Hepatocyte (in vitro differentiated cells): ENCODE measurements at regions not wholly inside any gene's neighbourhood (a gene's known extent, or its start where the extent isn't known, plus 50 kb on each side); places are given as distances from the start of the nearest gene placed in this dataset.

Source experiments
- EZH2phosphoT487 ChIP-seq: fragments of 200-600 bp; sonication (generic); IDR thresholded peaks from one replicate; pipeline ENCODE4 v1.6.1; 2018; ENCODE audit warnings: antibody characterized with exemption, mild to moderate bottlenecking, low read depth, moderate library complexity; ENCODE audit not compliant: unreplicated experiment, severe bottlenecking
- TF ChIP-seq, protein P1 (sequence below): fragments of 200-600 bp; sonication (generic); IDR thresholded peaks from 2 replicates; pipeline ENCODE4 v1.5.1; 2016; ENCODE audit warnings: antibody characterized with exemption, mild to moderate bottlenecking; ENCODE audit not compliant: poor library complexity

DNA sequence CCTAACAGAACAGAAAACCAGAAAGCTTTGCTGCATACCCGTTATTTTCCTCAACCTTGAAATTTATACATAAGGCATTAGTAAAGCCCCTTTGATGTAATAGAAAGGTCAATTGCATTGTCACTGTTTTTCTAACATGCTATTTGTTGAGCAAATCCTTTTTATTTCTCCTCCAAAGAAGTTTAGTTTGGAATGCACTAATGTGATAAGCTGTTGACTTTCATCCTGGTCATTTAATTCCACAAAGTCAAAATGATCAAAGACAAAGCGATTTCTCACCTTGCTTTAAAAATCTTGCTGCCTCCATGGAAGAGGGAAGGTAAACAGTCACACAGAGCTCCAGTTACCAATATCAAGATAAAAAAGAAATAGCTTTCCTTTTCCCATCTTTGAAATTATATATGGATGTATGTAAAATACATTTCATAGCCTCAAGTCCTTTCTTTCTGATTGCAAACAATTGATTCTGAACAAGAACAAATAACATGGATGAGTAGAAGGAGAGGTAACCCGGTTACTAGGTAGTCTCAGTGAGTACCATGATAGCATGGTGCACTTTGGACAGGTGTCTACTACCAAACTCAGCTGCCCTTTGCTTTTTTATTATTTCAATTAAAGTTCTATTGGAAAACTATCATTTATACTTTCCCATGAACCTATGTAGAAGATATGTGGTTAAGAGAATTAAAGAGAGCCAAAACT, 452.7 kb downstream of the STK39 start:
- TF ChIP-seq, protein P1, sequence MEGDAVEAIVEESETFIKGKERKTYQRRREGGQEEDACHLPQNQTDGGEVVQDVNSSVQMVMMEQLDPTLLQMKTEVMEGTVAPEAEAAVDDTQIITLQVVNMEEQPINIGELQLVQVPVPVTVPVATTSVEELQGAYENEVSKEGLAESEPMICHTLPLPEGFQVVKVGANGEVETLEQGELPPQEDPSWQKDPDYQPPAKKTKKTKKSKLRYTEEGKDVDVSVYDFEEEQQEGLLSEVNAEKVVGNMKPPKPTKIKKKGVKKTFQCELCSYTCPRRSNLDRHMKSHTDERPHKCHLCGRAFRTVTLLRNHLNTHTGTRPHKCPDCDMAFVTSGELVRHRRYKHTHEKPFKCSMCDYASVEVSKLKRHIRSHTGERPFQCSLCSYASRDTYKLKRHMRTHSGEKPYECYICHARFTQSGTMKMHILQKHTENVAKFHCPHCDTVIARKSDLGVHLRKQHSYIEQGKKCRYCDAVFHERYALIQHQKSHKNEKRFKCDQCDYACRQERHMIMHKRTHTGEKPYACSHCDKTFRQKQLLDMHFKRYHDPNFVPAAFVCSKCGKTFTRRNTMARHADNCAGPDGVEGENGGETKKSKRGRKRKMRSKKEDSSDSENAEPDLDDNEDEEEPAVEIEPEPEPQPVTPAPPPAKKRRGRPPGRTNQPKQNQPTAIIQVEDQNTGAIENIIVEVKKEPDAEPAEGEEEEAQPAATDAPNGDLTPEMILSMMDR = no peak
- TF ChIP-seq EZH2phosphoT487 = no peak
